ENCODE measurements at regions not wholly inside any gene's neighbourhood (a gene's known extent, or its start where the extent isn't known, plus 50 kb on each side); places are given as distances from the start of the nearest gene placed in this dataset.

DNA sequence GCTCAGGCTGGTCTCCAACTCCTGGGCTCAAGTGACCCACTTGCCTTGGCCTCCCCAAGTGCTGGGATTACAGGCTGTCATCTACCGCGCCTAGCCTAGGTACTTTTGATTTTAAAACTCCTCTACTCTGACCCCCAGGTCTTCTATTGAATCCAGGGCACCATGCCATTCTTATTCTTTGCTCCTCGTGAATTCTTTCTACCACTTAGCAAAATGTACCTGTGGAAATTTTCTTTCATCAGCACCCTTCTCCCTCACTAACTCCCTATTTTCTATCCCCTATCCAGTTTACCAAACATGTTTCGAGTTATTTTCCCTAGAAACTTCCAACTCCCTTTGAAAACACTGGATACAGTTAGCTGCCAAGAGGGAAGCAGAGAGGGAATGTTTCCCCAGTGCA, 60.0 kb upstream of the RAPGEF2 start:
- TF ChIP-seq CTCF (IDR thresholded peaks at IDR 0.05; ENCODE audit: low read depth, low read length, missing control alignments) = no peak
- no peak overlapping the region for H3K4me3 ChIP-seq (ENCODE audit: low read depth, low read length)
- no peak for DNase-seq (ENCODE audit: low read depth)

- TF ChIP-seq CTCF (IDR thresholded peaks at IDR 0.05; ENCODE audit: low read depth, low read length, missing control alignments) = no peak
- H3K4me3 ChIP-seq (ENCODE audit: low read depth, low read length) = no peak overlapping the region
These were observed 59.0 kb upstream of the RAPGEF2 start for GRCh38 chr4:159043861-159044260.

GRCh38 chr4:159045321-159045720, 57.6 kb upstream of the RAPGEF2 start:
- TF ChIP-seq CTCF (IDR thresholded peaks at IDR 0.05; ENCODE audit: low read depth, low read length, missing control alignments) = no peak

More at GRCh38 chr4:159043861-159044260, 59.0 kb upstream of the RAPGEF2 start:
- DNase-seq (ENCODE audit: low read depth) = no peak

DNA sequence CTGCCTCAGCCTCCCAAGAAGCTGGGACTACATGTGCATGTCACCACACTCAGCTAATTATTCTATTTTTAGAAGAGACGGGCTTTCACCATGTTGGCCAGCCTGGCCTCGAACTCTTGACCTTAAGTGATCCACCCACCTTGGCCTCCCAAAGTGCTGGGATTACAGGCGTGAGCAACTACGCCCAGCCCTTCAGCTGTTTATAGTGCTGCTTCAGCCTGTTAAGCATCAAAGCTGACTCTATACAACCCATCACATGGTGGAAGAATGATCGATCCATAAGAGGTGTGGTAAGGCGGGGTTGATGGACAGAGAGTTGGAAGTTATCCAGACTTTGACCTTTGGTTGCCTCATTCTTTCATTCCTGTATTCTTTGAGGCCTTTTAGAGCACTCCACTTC, 56.2 kb upstream of the RAPGEF2 start:
- H3K4me3 ChIP-seq (ENCODE audit: low read depth, low read length) = no peak overlapping the region
- no peak for DNase-seq (ENCODE audit: low read depth)
- TF ChIP-seq CTCF (IDR thresholded peaks at IDR 0.05; ENCODE audit: low read depth, low read length, missing control alignments) = no peak

More at GRCh38 chr4:159045321-159045720, 57.6 kb upstream of the RAPGEF2 start:
- no peak overlapping the region for H3K4me3 ChIP-seq (ENCODE audit: low read depth, low read length)
- no peak for DNase-seq (ENCODE audit: low read depth)

GRCh38 chr4:159047478-159048165, 55.3 kb upstream of the RAPGEF2 start:
- no peak for DNase-seq (ENCODE audit: low read depth)
- no peak overlapping the region for H3K4me3 ChIP-seq (ENCODE audit: low read depth, low read length)
- TF ChIP-seq CTCF (IDR thresholded peaks at IDR 0.05; ENCODE audit: low read depth, low read length, missing control alignments) = no peak

DNA sequence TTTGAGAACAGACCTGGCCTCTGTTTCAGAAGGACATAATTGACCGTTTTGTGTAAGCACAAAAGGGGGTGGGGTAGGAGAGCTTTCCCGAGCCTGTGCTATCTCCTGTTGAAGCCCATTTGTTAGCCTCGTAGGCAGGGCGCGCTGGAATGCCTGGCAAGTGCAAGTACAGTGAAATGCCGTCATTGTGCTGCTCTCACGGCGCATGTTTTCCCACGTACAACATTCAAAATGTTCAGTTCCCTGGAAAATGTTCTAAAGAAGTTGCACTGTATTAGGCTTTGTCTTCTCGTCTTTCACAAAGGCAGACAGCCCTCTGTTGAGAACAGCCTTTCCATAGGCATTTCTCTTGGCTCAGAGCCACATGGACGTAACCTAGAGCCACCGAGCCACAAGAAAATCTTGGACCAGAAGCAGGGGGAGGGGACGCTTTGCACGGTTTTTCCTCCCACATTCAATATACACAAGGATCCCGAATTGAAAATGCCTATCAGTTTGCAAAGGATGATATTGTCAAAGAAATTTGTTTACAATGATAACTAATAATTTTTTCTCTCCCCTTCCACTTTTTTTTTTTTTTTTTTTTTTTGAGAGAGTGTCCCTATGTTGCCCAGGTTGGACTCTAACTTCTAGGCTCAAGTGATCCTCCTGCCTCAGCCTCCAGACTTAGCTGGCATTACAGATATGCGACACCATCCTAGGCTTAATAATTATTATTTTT, 54.6 kb upstream of the RAPGEF2 start:
- no peak for DNase-seq (ENCODE audit: low read depth)
- no peak for TF ChIP-seq CTCF (IDR thresholded peaks at IDR 0.05; ENCODE audit: low read depth, low read length, missing control alignments)
- H3K4me3 ChIP-seq (ENCODE audit: low read depth, low read length) = no peak overlapping the region
